B cell (primary cell): ENCODE measurements at regions not wholly inside any gene's neighbourhood (a gene's known extent, or its start where the extent isn't known, plus 50 kb on each side); places are given as distances from the start of the nearest gene placed in this dataset.

Experiments
- ATAC-seq: fragments of 200-7000 bp; cut with Tn5 transposase; one replicate; pipeline ENCODE4 v1.10.0; 2021; ENCODE audit warnings: low read depth, mild to moderate bottlenecking, moderate number of reproducible peaks, moderate library complexity
- CTCF ChIA-PET: fragments of 350-600 bp; sonication (Branson Sonifier 250); formaldehyde crosslinking; loops from one replicate; lab custom pipeline; 2021; ENCODE audit warnings: antibody characterized with exemption, inconsistent platforms; lab: Charles Lee
- POLR2A ChIA-PET: fragments of 350-600 bp; sonication (Branson Sonifier 250); formaldehyde crosslinking; loops from one replicate; lab custom pipeline; 2021; ENCODE audit warnings: antibody characterized with exemption; lab: Charles Lee
- DNase-seq: peaks from one replicate; pipeline ENCODE4 v3.0.0; 2013
- H2AFZ ChIP-seq: 2 replicates; pipeline ENCODE4 v1.6.1; 2012; ENCODE audit warnings: mild to moderate bottlenecking, low read depth, low read length; ENCODE audit not compliant: insufficient read depth, poor library complexity, severe bottlenecking
- H3K27ac ChIP-seq, 2 donors: 1 replicate in 1 of 2; 2 replicates in 1 of 2; pipeline ENCODE4 v1.5.1; 2012 to 2013; ENCODE audit warnings: low read length in 2 of 2, mild to moderate bottlenecking in 2 of 2, moderate library complexity in 1 of 2
- H3K27me3 ChIP-seq, 4 experiments: fragments of 200-600 bp in 1 of 4; sonication (generic) in 1 of 4; replicated peaks in 1 of 4; 1 replicate in 2 of 4; 2 replicates in 2 of 4; pipeline versions ENCODE4 v1.6.1 to v1.7.0; 2013 to 2016; ENCODE audit warnings: low read length in 3 of 4, mild to moderate bottlenecking in 2 of 4, mixed read lengths in 1 of 4, moderate library complexity in 1 of 4; ENCODE audit not compliant: insufficient read depth in 4 of 4, control insufficient read depth in 3 of 4; ENCODE audit errors: control extremely low read depth in 1 of 4
- H3K36me3 ChIP-seq, 2 experiments: replicated peaks in 1 of 2; 1 replicate in 1 of 2; 2 replicates in 1 of 2; pipeline versions ENCODE4 v1.6.1 to v1.7.1; 2013; ENCODE audit warnings: low read length in 1 of 2; ENCODE audit not compliant: insufficient read depth in 2 of 2, control insufficient read depth in 1 of 2; ENCODE audit errors: control extremely low read depth in 1 of 2, extremely low read depth in 1 of 2
- H3K4me1 ChIP-seq, 2 donors: fragments of 200-600 bp in 1 of 2; sonication (generic) in 1 of 2; 1 replicate in 1 of 2; 2 replicates in 1 of 2; pipeline versions ENCODE4 v1.5.1 to v1.6.1; 2013 to 2017; ENCODE audit warnings: low read length in 2 of 2; ENCODE audit not compliant: control insufficient read depth in 2 of 2, insufficient read depth in 2 of 2
- H3K4me2 ChIP-seq: replicated peaks from 2 replicates; pipeline ENCODE3; 2012; ENCODE audit warnings: mild to moderate bottlenecking, low read depth, low read length; ENCODE audit not compliant: poor library complexity, severe bottlenecking
- H3K4me3 ChIP-seq, 5 experiments: fragments of 200-600 bp in 1 of 5; sonication (generic) in 1 of 5; 1 replicate in 3 of 5; 2 replicates in 2 of 5; pipeline versions ENCODE4 v1.5.1 to v1.7.0; 2011 to 2016; ENCODE audit warnings: low read length in 4 of 5, mild to moderate bottlenecking in 4 of 5, low read depth in 2 of 5, control low read depth in 1 of 5, moderate library complexity in 1 of 5; ENCODE audit not compliant: insufficient read depth in 1 of 5; ENCODE audit errors: control extremely low read depth in 1 of 5, extremely low read depth in 1 of 5
- H3K79me2 ChIP-seq: fragments of 200-600 bp; sonication (generic); one replicate; pipeline ENCODE4 v1.6.0; 2016; ENCODE audit warnings: low read length; ENCODE audit not compliant: control insufficient read depth, insufficient read depth
- H3K9ac ChIP-seq: fragments of 200-600 bp; sonication (generic); 2 replicates; pipeline ENCODE4 v1.6.1; 2017; ENCODE audit warnings: mild to moderate bottlenecking, low read length, moderate library complexity
- H3K9me3 ChIP-seq, 3 donors: one replicate each; pipeline versions ENCODE4 v1.6.1 to v1.7.1; 2013; ENCODE audit warnings: low read length in 2 of 3; ENCODE audit not compliant: control insufficient read depth in 2 of 3, insufficient read depth in 1 of 3; ENCODE audit errors: control extremely low read depth in 1 of 3
- H4K20me1 ChIP-seq: 2 replicates; pipeline ENCODE4 v1.6.0; 2012; ENCODE audit warnings: mild to moderate bottlenecking, low read length; ENCODE audit not compliant: insufficient read depth, control insufficient read depth, poor library complexity, severe bottlenecking
- H3K27ac Mint-ChIP-seq: one replicate; pipeline ENCODE4 v1.8.0; 2021; ENCODE audit warnings: mixed read lengths
- H3K27me3 Mint-ChIP-seq: one replicate; pipeline ENCODE4 v1.8.0; 2021; ENCODE audit warnings: mixed read lengths
- H3K4me1 Mint-ChIP-seq: one replicate; pipeline ENCODE4 v1.8.0; 2021; ENCODE audit warnings: mixed read lengths
- H3K4me3 Mint-ChIP-seq: one replicate; pipeline ENCODE4 v1.8.0; 2021; ENCODE audit warnings: mixed read lengths
- H3K9me3 Mint-ChIP-seq: one replicate; pipeline ENCODE4 v1.8.0; 2022; ENCODE audit warnings: mixed read lengths; ENCODE audit not compliant: insufficient read depth
- CTCF ChIP-seq: fragments of 200-600 bp; IDR thresholded peaks from one replicate; pipeline ENCODE4 v1.8.0; 2022; ENCODE audit warnings: antibody characterized with exemption, mild to moderate bottlenecking
- EZH2 ChIP-seq: IDR thresholded peaks from 2 replicates; pipeline ENCODE4 v1.6.1; 2012; ENCODE audit warnings: borderline replicate concordance, low read depth, mild to moderate bottlenecking, moderate library complexity, low read length; ENCODE audit not compliant: insufficient read depth, poor library complexity, severe bottlenecking
- WGBS: methylation state at CpG from one replicate; pipeline ENCODE4 v1.1.5; 2013; ENCODE audit warnings: missing lambda C conversion rate; ENCODE audit not compliant: insufficient coverage; 5-methylcytosine and 5-hydroxymethylcytosine counted together
- intact Hi-C: fragments of 100-400 bp; cut with micrococcal nuclease; formaldehyde crosslinking; loops from one replicate; pipeline ENCODE4 v1.10.0; 2022

GRCh38 chr15:39025321-39025720 lies 460.7 kb upstream of the RASGRP1 start:
- ChIA-PET POLR2A (no interaction called here), CTCF (no interaction called here)
- Mint-ChIP-seq H3K9me3 (no peaks in the 10 kb centered on the region), H3K27ac (no peak overlapping the region), H3K4me3 (no peak overlapping the region), H3K4me1 (no peaks in the 10 kb centered on the region), H3K27me3 (no peaks in the 10 kb centered on the region)
- no peaks in the 10 kb centered on the region for H3K4me1 ChIP-seq
- no peak overlapping the region for H3K4me3 ChIP-seq
- no peak overlapping the region for H3K4me2 ChIP-seq
- TF ChIP-seq EZH2 (no peak), CTCF (no peak)
- no peaks in the 10 kb centered on the region for H4K20me1 ChIP-seq
- H3K27ac ChIP-seq = no peak overlapping the region
- H3K79me2 ChIP-seq = no peaks in the 10 kb centered on the region
- H3K9me3 ChIP-seq = no peaks in the 10 kb centered on the region
- no peak for ATAC-seq
- intact Hi-C loops = no loop called here
- H3K36me3 ChIP-seq = no peaks in the 10 kb centered on the region
- H3K27me3 ChIP-seq = no peaks in the 10 kb centered on the region
- WGBS = 81% methylated on average over 4 of the region's 4 CpGs
- DNase-seq = no peak
- H3K9ac ChIP-seq = no peak overlapping the region
- no peak overlapping the region for H2AFZ ChIP-seq

- no peaks in the 10 kb centered on the region for H3K27me3 ChIP-seq
- no peak overlapping the region for H3K27ac Mint-ChIP-seq
- H3K27me3 Mint-ChIP-seq = no peaks in the 10 kb centered on the region
- DNase-seq (no peak), ATAC-seq (no peak)
- no peaks in the 10 kb centered on the region for H3K36me3 ChIP-seq
- no peak overlapping the region for H3K27ac ChIP-seq
- no peaks in the 10 kb centered on the region for H3K4me1 ChIP-seq
- no peak overlapping the region for H3K4me3 ChIP-seq
- ChIA-PET POLR2A (no interaction called here), CTCF (no interaction called here)
- no peak overlapping the region for H2AFZ ChIP-seq
- H3K4me2 ChIP-seq = no peak overlapping the region
- H3K4me3 Mint-ChIP-seq = no peak overlapping the region
- no peaks in the 10 kb centered on the region for H3K4me1 Mint-ChIP-seq
- intact Hi-C loops = no loop called here
- H3K9me3 Mint-ChIP-seq = no peaks in the 10 kb centered on the region
- no peaks in the 10 kb centered on the region for H4K20me1 ChIP-seq
- WGBS = no CpG with 5 or more reads among the region's 1 CpG
- no peaks in the 10 kb centered on the region for H3K9me3 ChIP-seq
- no peak overlapping the region for H3K9ac ChIP-seq
- TF ChIP-seq EZH2 = no peak
- no peak for TF ChIP-seq CTCF
- no peaks in the 10 kb centered on the region for H3K79me2 ChIP-seq
Measured at GRCh38 chr15:39025881-39026280, 461.3 kb upstream of the RASGRP1 start.
